ENCODE measurements at regions not wholly inside any gene's neighbourhood (a gene's known extent, or its start where the extent isn't known, plus 50 kb on each side); places are given as distances from the start of the nearest gene placed in this dataset.

- in situ Hi-C loops (cut with MboI; ENCODE audit: low sequenced_read_pairs), result no loop called here
Observed at GRCh38 chr3:153714588-153715290, 406.5 kb upstream of the ARHGEF26 start.

GRCh38 chr3:153722157-153722556 is 399.0 kb upstream of the ARHGEF26 start:
- in situ Hi-C loops (cut with MboI; ENCODE audit: low sequenced_read_pairs), result no loop called here

GRCh38 chr3:153731071-153731470 is 390.1 kb upstream of the ARHGEF26 start:
- in situ Hi-C loops (cut with MboI; ENCODE audit: low sequenced_read_pairs), result no loop called here

- in situ Hi-C loops (cut with MboI; ENCODE audit: low sequenced_read_pairs), result no loop called here
Observed at GRCh38 chr3:153734777-153735551, 386.2 kb upstream of the ARHGEF26 start.

GRCh38 chr3:153740109-153740508 is 381.1 kb upstream of the ARHGEF26 start:
- in situ Hi-C loops (cut with MboI; ENCODE audit: low sequenced_read_pairs), result no loop called here

GRCh38 chr3:153744889-153745288 is 376.3 kb upstream of the ARHGEF26 start:
- in situ Hi-C loops (cut with MboI; ENCODE audit: low sequenced_read_pairs), result no loop called here

GRCh38 chr3:153746211-153746610 is 375.0 kb upstream of the ARHGEF26 start:
- in situ Hi-C loops (cut with MboI; ENCODE audit: low sequenced_read_pairs), result no loop called here

- in situ Hi-C loops (cut with MboI; ENCODE audit: low sequenced_read_pairs), result no loop called here
Observed at GRCh38 chr3:153749070-153749610, 372.1 kb upstream of the ARHGEF26 start.

GRCh38 chr3:153752405-153753027 is 368.7 kb upstream of the ARHGEF26 start:
- in situ Hi-C loops (cut with MboI; ENCODE audit: low sequenced_read_pairs), result loop anchor here (25.0 kb wide), 1 partner anchor 715 kb away; no protein-coding TSS in a partner anchor

- in situ Hi-C loops (cut with MboI; ENCODE audit: low sequenced_read_pairs), result loop anchor here (25.0 kb wide), 1 partner anchor 716 kb away; no protein-coding TSS in a partner anchor
Observed at GRCh38 chr3:153753035-153753434, 368.2 kb upstream of the ARHGEF26 start.

- in situ Hi-C loops (cut with MboI; ENCODE audit: low sequenced_read_pairs), result loop anchor here (25.0 kb wide), 1 partner anchor 720 kb away; no protein-coding TSS in a partner anchor
Observed at GRCh38 chr3:153756816-153757215, 364.4 kb upstream of the ARHGEF26 start.

- in situ Hi-C loops (cut with MboI; ENCODE audit: low sequenced_read_pairs), result loop anchor here (25.0 kb wide), 1 partner anchor 721 kb away; no protein-coding TSS in a partner anchor
Observed at GRCh38 chr3:153757839-153758238, 363.4 kb upstream of the ARHGEF26 start.

GRCh38 chr3:153760948-153761347 is 360.2 kb upstream of the ARHGEF26 start:
- in situ Hi-C loops (cut with MboI; ENCODE audit: low sequenced_read_pairs), result loop anchor here (25.0 kb wide), 1 partner anchor 724 kb away; no protein-coding TSS in a partner anchor

- in situ Hi-C loops (cut with MboI; ENCODE audit: low sequenced_read_pairs), result loop anchor here (25.0 kb wide), 1 partner anchor 725 kb away; no protein-coding TSS in a partner anchor
Observed at GRCh38 chr3:153762411-153763235, 358.6 kb upstream of the ARHGEF26 start.

GRCh38 chr3:153767601-153768560 is 353.3 kb upstream of the ARHGEF26 start:
- in situ Hi-C loops (cut with MboI; ENCODE audit: low sequenced_read_pairs), result loop anchor here (25.0 kb wide), 1 partner anchor 731 kb away; no protein-coding TSS in a partner anchor

- in situ Hi-C loops (cut with MboI; ENCODE audit: low sequenced_read_pairs), result loop anchor here (25.0 kb wide), 1 partner anchor 732 kb away; no protein-coding TSS in a partner anchor
Observed at GRCh38 chr3:153768561-153769469, 352.4 kb upstream of the ARHGEF26 start.

GRCh38 chr3:153783106-153783505 is 338.1 kb upstream of the ARHGEF26 start:
- in situ Hi-C loops (cut with MboI; ENCODE audit: low sequenced_read_pairs), result no loop called here
